C4-2B (cell line): ENCODE measurements at regions not wholly inside any gene's neighbourhood (a gene's known extent, or its start where the extent isn't known, plus 50 kb on each side); places are given as distances from the start of the nearest gene placed in this dataset.

Experiments used
- ZFX ChIP-seq: fragments of 450-650 bp; IDR thresholded peaks from 2 replicates; pipeline ENCODE4 v1.6.1; 2017
- TF ChIP-seq, protein P1 (sequence below): fragments of 450-650 bp; conservative IDR thresholded peaks from 2 replicates; pipeline ENCODE4 v1.5.1; 2017; ENCODE audit warnings: mild to moderate bottlenecking

DNA sequence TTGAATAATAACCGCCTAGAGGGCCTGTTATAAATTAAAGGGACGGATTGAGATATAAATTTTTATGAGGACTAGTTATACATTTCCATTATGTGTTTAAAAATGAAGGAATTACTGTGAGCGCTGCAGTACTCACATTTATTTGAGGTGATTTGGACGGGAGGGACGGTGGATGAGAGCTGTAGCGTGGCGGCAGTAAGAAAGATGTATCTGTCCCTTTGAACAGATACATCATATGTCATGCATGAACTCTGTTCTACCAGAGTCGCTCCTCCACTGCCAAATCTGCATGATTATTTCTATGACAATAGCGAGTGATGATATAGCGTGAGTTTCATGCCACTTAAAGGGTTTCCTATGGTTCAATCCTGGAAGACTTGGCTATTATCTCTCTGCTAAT lies 538.8 kb downstream of the MCTP2 start:
- TF ChIP-seq, protein P1, sequence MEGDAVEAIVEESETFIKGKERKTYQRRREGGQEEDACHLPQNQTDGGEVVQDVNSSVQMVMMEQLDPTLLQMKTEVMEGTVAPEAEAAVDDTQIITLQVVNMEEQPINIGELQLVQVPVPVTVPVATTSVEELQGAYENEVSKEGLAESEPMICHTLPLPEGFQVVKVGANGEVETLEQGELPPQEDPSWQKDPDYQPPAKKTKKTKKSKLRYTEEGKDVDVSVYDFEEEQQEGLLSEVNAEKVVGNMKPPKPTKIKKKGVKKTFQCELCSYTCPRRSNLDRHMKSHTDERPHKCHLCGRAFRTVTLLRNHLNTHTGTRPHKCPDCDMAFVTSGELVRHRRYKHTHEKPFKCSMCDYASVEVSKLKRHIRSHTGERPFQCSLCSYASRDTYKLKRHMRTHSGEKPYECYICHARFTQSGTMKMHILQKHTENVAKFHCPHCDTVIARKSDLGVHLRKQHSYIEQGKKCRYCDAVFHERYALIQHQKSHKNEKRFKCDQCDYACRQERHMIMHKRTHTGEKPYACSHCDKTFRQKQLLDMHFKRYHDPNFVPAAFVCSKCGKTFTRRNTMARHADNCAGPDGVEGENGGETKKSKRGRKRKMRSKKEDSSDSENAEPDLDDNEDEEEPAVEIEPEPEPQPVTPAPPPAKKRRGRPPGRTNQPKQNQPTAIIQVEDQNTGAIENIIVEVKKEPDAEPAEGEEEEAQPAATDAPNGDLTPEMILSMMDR: no peak
- TF ChIP-seq ZFX: no peak
